ENCODE measurements at regions not wholly inside any gene's neighbourhood (a gene's known extent, or its start where the extent isn't known, plus 50 kb on each side); places are given as distances from the start of the nearest gene placed in this dataset.
A peak's percentile ranks its signal among the peaks of the same experiment; 100 is the strongest.

DNA sequence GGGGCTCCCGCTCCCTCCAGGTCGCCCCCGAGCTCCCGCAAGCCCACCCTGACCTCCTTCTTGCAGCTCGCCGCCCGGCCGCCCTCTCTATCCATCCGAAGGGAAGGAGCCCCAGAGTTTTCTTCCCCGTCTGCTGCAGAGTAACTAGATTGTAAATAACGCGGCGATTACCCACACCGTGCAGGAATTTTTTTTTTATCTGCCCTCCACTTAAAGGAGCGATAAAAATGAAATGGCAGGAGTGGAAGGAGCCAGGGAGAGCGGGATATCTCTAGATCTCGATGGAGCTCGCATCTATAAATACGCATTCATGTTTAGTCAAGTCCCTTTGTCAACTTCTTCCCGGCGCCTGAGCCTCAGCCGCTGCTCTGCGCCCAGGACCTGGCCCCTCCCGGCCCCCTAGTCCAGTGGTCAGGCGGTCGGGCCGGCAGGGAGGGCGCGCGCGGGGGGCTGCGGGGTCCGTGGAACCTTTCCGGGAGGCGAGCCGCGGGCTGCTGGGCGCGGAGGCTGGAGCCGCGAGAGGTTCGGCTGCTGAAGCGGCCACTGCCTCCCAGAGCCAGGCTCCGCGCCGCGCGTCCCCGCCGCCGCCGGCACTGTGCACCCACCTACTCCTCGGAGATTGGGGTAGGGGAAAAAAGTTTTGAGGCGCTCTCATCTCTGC, 386.0 kb downstream of the BCAT1 start:
- Histone ChIP-seq H3K9ac (ENCODE audit: low read length) (peak overlapping the region; percentile 61), H3K9me3 (ENCODE audit: low read length) (no peaks in the 10 kb centered on the region), H4K20me1 (ENCODE audit: insufficient read depth) (no peaks in the 10 kb centered on the region), H3K79me2 (replicated peaks; ENCODE audit: insufficient read depth, low read length) (peaks cover 23% of the 10 kb centered on the region), H3K27me3 (ENCODE audit: insufficient read depth, low read depth, low read length) (peaks cover 25% of the 10 kb centered on the region), H3F3A (ENCODE audit: insufficient read depth, low read length, poor library complexity, severe bottlenecking) (peaks cover 5% of the 10 kb centered on the region), H3K4me3 (ENCODE audit: low read length) (peak overlapping the region; percentile 83), H3K4me2 (ENCODE audit: low read length) (peak overlapping the region; percentile 65), H3K9me2 (ENCODE audit: insufficient read depth, low read length) (no peaks in the 10 kb centered on the region), H3K27ac (ENCODE audit: low read length) (no peak overlapping the region), H2AFZ (ENCODE audit: low read depth, low read length) (no peak overlapping the region), H3K36me3 (ENCODE audit: insufficient read depth, low read length) (no peaks in the 10 kb centered on the region)
- TF ChIP-seq RAD21 (conservative IDR thresholded peaks at IDR 0.05), result no peak
- TF ChIP-seq POLR2AphosphoS5 (IDR thresholded peaks at IDR 0.05), result no peak
- TF ChIP-seq, protein P1, sequence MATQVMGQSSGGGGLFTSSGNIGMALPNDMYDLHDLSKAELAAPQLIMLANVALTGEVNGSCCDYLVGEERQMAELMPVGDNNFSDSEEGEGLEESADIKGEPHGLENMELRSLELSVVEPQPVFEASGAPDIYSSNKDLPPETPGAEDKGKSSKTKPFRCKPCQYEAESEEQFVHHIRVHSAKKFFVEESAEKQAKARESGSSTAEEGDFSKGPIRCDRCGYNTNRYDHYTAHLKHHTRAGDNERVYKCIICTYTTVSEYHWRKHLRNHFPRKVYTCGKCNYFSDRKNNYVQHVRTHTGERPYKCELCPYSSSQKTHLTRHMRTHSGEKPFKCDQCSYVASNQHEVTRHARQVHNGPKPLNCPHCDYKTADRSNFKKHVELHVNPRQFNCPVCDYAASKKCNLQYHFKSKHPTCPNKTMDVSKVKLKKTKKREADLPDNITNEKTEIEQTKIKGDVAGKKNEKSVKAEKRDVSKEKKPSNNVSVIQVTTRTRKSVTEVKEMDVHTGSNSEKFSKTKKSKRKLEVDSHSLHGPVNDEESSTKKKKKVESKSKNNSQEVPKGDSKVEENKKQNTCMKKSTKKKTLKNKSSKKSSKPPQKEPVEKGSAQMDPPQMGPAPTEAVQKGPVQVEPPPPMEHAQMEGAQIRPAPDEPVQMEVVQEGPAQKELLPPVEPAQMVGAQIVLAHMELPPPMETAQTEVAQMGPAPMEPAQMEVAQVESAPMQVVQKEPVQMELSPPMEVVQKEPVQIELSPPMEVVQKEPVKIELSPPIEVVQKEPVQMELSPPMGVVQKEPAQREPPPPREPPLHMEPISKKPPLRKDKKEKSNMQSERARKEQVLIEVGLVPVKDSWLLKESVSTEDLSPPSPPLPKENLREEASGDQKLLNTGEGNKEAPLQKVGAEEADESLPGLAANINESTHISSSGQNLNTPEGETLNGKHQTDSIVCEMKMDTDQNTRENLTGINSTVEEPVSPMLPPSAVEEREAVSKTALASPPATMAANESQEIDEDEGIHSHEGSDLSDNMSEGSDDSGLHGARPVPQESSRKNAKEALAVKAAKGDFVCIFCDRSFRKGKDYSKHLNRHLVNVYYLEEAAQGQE (IDR thresholded peaks at IDR 0.05; ENCODE audit: borderline replicate concordance), result no peak
- TF ChIP-seq MXI1 (conservative IDR thresholded peaks at IDR 0.05; ENCODE audit: poor library complexity, severe bottlenecking), result peak; percentile 11
- peak; percentile 47 for TF ChIP-seq SMC3 (conservative IDR thresholded peaks at IDR 0.05; ENCODE audit: poor library complexity)

- H4K20me1 ChIP-seq (ENCODE audit: insufficient read depth), result no peaks in the 10 kb centered on the region
- H3K4me2 ChIP-seq (ENCODE audit: low read length), result peak overlapping the region; percentile 31
- H3K9ac ChIP-seq (ENCODE audit: low read length), result peak overlapping the region; percentile 64
- H3K27ac ChIP-seq (ENCODE audit: low read length), result no peak overlapping the region
- H3K36me3 ChIP-seq (ENCODE audit: insufficient read depth, low read length), result no peaks in the 10 kb centered on the region
- no peaks in the 10 kb centered on the region for H3K9me3 ChIP-seq (ENCODE audit: low read length)
- peaks cover 30% of the 10 kb centered on the region for H3K79me2 ChIP-seq (replicated peaks; ENCODE audit: insufficient read depth, low read length)
- H3K27me3 ChIP-seq (ENCODE audit: insufficient read depth, low read depth, low read length), result peaks cover 25% of the 10 kb centered on the region
- peak overlapping the region; percentile 83 for H3K4me3 ChIP-seq (ENCODE audit: low read length)
- no peaks in the 10 kb centered on the region for H3K9me2 ChIP-seq (ENCODE audit: insufficient read depth, low read length)
- H3F3A ChIP-seq (ENCODE audit: insufficient read depth, low read length, poor library complexity, severe bottlenecking), result peaks cover 5% of the 10 kb centered on the region
- TF ChIP-seq TAF1 (IDR thresholded peaks at IDR 0.05; ENCODE audit: low read depth), result no peak
- TF ChIP-seq EP300 (conservative IDR thresholded peaks at IDR 0.05; ENCODE audit: poor library complexity, severe bottlenecking), result no peak
- peak; percentile 41 for TF ChIP-seq SMC3 (conservative IDR thresholded peaks at IDR 0.05; ENCODE audit: poor library complexity)
- no peak for TF ChIP-seq EZH2 (IDR thresholded peaks at IDR 0.05; ENCODE audit: borderline replicate concordance, insufficient read depth, low read length, poor library complexity, severe bottlenecking)
- peak; percentile 10 for TF ChIP-seq POLR2AphosphoS5 (IDR thresholded peaks at IDR 0.05)
- TF ChIP-seq MXI1 (conservative IDR thresholded peaks at IDR 0.05; ENCODE audit: poor library complexity, severe bottlenecking), result peak; percentile 45
- peak; percentile 44 for TF ChIP-seq RAD21 (conservative IDR thresholded peaks at IDR 0.05)
- TF ChIP-seq, protein P1 (IDR thresholded peaks at IDR 0.05; ENCODE audit: borderline replicate concordance), result no peak
- TF ChIP-seq CTCF (IDR thresholded peaks at IDR 0.05; ENCODE audit: poor library complexity, severe bottlenecking), result no peak
- peak overlapping the region; percentile 59 for H2AFZ ChIP-seq (ENCODE audit: low read depth, low read length)
Measured at GRCh38 chr12:24561882-24562770, 386.8 kb downstream of the BCAT1 start.
